ENCODE measurements at regions not wholly inside any gene's neighbourhood (a gene's known extent, or its start where the extent isn't known, plus 50 kb on each side); places are given as distances from the start of the nearest gene placed in this dataset.

DNA sequence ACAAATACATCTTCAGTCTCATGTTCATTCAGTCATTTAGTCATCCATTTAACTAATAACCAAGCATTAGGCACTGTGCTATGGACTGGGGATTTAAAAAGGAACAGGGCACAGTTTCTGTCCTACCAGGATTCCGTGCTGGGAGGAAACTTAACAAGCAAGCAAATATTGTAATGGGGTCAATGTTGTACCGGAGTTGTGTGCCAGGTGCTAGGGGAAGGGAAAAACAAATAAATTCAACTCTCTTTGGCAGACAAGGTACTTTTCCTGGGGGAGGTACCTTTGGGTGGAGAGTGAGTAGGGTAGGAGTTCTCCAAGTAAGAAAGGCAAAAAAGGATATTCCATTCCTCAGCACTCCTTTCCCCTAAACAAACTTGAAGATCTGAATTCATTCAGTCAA, 90.3 kb downstream of the OLIG3 start:
- TF ChIP-seq, protein P1, sequence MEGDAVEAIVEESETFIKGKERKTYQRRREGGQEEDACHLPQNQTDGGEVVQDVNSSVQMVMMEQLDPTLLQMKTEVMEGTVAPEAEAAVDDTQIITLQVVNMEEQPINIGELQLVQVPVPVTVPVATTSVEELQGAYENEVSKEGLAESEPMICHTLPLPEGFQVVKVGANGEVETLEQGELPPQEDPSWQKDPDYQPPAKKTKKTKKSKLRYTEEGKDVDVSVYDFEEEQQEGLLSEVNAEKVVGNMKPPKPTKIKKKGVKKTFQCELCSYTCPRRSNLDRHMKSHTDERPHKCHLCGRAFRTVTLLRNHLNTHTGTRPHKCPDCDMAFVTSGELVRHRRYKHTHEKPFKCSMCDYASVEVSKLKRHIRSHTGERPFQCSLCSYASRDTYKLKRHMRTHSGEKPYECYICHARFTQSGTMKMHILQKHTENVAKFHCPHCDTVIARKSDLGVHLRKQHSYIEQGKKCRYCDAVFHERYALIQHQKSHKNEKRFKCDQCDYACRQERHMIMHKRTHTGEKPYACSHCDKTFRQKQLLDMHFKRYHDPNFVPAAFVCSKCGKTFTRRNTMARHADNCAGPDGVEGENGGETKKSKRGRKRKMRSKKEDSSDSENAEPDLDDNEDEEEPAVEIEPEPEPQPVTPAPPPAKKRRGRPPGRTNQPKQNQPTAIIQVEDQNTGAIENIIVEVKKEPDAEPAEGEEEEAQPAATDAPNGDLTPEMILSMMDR (IDR thresholded peaks at IDR 0.05), result no peak
- no peak for TF ChIP-seq POLR2A (IDR thresholded peaks at IDR 0.05)

All from thyroid gland (tissue), 4 donors.